ENCODE measurements at regions not wholly inside any gene's neighbourhood (a gene's known extent, or its start where the extent isn't known, plus 50 kb on each side); places are given as distances from the start of the nearest gene placed in this dataset.

- DNase-seq (ENCODE audit: low read depth in 2 of 2) = no peak
Observed at GRCh38 chr14:104356020-104356737, 217.8 kb downstream of the KIF26A start.

- DNase-seq (ENCODE audit: low read depth in 2 of 2) = no peak
Observed at GRCh38 chr14:104356738-104357688, 218.6 kb downstream of the KIF26A start.

- no peak for DNase-seq (ENCODE audit: low read depth in 2 of 2)
Observed at GRCh38 chr14:104357689-104358527, 219.5 kb downstream of the KIF26A start.

DNA sequence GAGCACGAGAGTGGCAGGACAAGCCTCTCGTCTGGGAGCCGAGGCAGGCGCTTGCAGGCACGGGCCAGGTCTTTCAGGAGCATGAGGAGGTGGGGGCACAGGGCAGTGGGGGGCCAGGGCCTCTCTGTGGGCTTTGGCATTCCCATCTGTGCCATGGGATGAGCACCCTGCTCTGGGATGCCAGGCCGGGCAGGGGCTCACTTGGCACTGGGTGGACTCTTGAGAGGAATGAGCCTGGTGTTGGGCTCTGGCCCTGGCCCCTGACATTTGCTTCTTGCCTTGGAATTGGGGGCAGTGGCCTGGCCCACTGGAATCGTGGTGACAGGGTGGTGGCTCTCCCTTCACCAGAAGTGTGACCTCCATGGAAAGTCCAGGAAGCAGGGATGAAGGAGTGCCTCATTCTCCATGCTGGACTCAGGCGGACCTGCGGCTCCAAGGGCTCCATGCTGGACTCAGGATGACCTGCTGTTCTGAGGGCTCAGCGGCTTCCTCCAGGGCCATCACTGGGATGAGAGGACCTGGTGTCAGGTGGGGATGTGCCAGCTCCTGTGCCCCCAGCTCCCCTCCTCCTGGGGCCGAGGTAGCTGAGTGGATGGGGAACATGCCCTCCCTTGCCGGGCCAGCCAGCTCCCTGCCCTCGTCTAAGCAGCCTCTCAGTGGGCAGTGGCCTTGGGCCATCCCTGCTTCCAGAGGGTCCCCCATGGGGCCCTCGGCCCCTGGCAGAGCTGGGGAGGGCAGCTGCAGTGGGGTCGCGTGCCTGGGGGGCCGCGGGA, 220.3 kb downstream of the KIF26A start:
- DNase-seq (ENCODE audit: low read depth in 2 of 2) = no peak

- DNase-seq (ENCODE audit: low read depth in 2 of 2) = no peak
Observed at GRCh38 chr14:104359301-104359968, 220.1 kb upstream of the C14orf180 start.

GRCh38 chr14:104359969-104360442, 219.6 kb upstream of the C14orf180 start:
- no peak for DNase-seq (ENCODE audit: low read depth in 2 of 2)

DNA sequence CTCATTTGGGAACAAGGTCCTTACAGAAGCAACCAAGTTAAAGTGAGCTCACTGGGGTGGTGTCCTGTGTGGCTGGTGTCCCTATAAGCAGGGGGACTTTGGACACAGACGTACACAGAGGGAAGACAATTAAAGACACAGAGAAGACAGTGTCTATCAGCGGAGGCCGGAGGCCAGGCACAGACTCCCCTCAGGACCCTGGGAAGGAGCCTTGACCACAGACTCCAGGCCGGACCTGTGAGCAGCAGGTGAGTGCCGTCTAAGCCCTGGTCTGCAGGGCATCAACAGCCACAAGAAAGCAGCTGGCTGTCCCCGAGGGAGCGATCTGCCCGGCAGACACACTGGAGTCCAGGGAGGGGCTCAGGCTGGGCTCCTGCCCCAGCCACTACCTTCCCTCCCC, 219.1 kb upstream of the C14orf180 start:
- no peak for DNase-seq (ENCODE audit: low read depth in 2 of 2)

- DNase-seq (ENCODE audit: low read depth in 2 of 2) = no peak
Observed at GRCh38 chr14:104361101-104361591, 218.4 kb upstream of the C14orf180 start.

GRCh38 chr14:104361921-104362681, 217.5 kb upstream of the C14orf180 start:
- DNase-seq (ENCODE audit: low read depth in 2 of 2) = no peak

GRCh38 chr14:104362761-104363605, 216.6 kb upstream of the C14orf180 start:
- DNase-seq (ENCODE audit: low read depth in 2 of 2) = no peak

- DNase-seq (ENCODE audit: low read depth in 2 of 2) = no peak
Observed at GRCh38 chr14:104363891-104364760, 215.4 kb upstream of the C14orf180 start.

DNA sequence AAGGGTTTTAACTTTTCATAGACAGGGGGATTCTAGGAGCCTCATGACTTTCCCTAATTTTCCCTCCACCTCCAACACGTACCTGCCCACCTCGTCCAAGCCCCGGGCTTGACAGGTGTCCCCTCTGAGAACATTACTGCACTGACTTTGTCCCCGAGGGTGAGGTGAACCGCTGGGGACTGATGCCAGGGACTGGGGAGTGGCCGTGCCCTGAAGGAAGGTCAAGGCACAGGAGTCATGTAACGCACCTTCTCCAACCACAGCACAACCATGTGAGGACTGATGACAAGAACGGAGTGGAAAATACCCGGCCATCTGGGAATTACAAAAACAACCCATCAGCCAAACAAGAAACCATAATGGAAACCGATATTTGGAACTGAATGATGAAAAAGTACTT, 214.7 kb upstream of the C14orf180 start:
- DNase-seq (ENCODE audit: low read depth in 2 of 2) = no peak

GRCh38 chr14:104366931-104367865, 212.4 kb upstream of the C14orf180 start:
- no peak for DNase-seq (ENCODE audit: low read depth in 2 of 2)

GRCh38 chr14:104367866-104368750, 211.5 kb upstream of the C14orf180 start:
- no peak for DNase-seq (ENCODE audit: low read depth in 2 of 2)

GRCh38 chr14:104368751-104369100, 210.8 kb upstream of the C14orf180 start:
- DNase-seq (ENCODE audit: low read depth in 2 of 2) = no peak

- no peak for DNase-seq (ENCODE audit: low read depth in 2 of 2)
Observed at GRCh38 chr14:104369208-104369607, 210.4 kb upstream of the C14orf180 start.

Data from stimulated activated CD8-positive, alpha-beta memory T cell treated with anti-CD3 and anti-CD28 coated beads, Interleukin-7, amount 100 ng/mL, for 4 hours (primary cell).